K562 (cell line): ENCODE measurements at regions not wholly inside any gene's neighbourhood (a gene's known extent, or its start where the extent isn't known, plus 50 kb on each side); places are given as distances from the start of the nearest gene placed in this dataset.
"Not testable (repeated sequence)": the region's sequence is repeated elsewhere in the genome, so short reads cannot be mapped to it uniquely, and the experiment has no call there.

Experiments
- ATAC-seq: fragments of 200-7000 bp; cut with Tn5 transposase; 3 replicates; pipeline ENCODE4 v1.9.1; 2020; ENCODE audit warnings: moderate library complexity
- BruUV-seq: library from RNA; stranded (reverse); fragments of 400-500 nt; replicated peaks from 2 replicates; lab custom pipeline; 2021; lab: Mats Ljungman, UMichigan
- CTCF ChIA-PET: fragments of 300-600 bp; formaldehyde crosslinking; extraction: SDS; loops from one replicate; lab custom pipeline; 2021; ENCODE audit warnings: low intra/inter-chr PET ratio; lab: Yijun Ruan, JAX
- POLR2A ChIA-PET: fragments of 300-600, 350-650 bp; sonication (Branson Sonifier 250); formaldehyde crosslinking; extraction: SDS; loops from one replicate; lab custom pipeline; 2021; ENCODE audit warnings: antibody characterized with exemption, inconsistent platforms; lab: Yijun Ruan, JAX
- DNase-seq, 4 experiments: peaks; one replicate each; pipeline versions ENCODE4 v3.0.0 to v3.0.0-alpha.2; 2011 to 2018; ENCODE audit warnings: low spot score in 3 of 4, mixed read lengths in 3 of 4; ENCODE audit errors: extremely low read depth in 1 of 4
- FAIRE-seq: peaks from 2 replicates; lab custom pipeline; 2011; peaks lifted over from hg19 to GRCh38; lab: Jason Lieb, UNC
- H2AFZ ChIP-seq: 2 replicates; pipeline ENCODE4 v1.6.0; 2011; ENCODE audit warnings: low read depth, low read length, control low read depth, inconsistent platforms
- H3K27ac ChIP-seq: fragments of 200-600 bp; 3 replicates; pipeline ENCODE4 v1.8.0; 2011; ENCODE audit warnings: low read depth, mild to moderate bottlenecking, control low read depth, inconsistent platforms, low read length, moderate library complexity, mixed read lengths; ENCODE audit errors: extremely low read depth
- H3K27me3 ChIP-seq, 2 experiments: fragments of 300-600 bp in 1 of 2; 2 replicates in 1 of 2; 3 replicates in 1 of 2; pipeline versions ENCODE4 v1.6.0 to v1.8.0; 2011; ENCODE audit warnings: inconsistent platforms in 2 of 2, low read length in 2 of 2, mild to moderate bottlenecking in 1 of 2, mixed read lengths in 1 of 2, moderate library complexity in 1 of 2; ENCODE audit not compliant: control insufficient read depth in 2 of 2, insufficient read depth in 2 of 2
- H3K36me3 ChIP-seq: fragments of 300-600 bp; 3 replicates; pipeline ENCODE4 v1.8.0; 2011; ENCODE audit warnings: mild to moderate bottlenecking, low read length, inconsistent platforms; ENCODE audit not compliant: control insufficient read depth, insufficient read depth
- H3K4me1 ChIP-seq, 2 experiments: fragments of 200-600 bp in 1 of 2; replicated peaks in 1 of 2; 2 replicates in 1 of 2; 3 replicates in 1 of 2; pipeline versions ENCODE4 v1.5.1 to v1.8.0; 2011; ENCODE audit warnings: inconsistent platforms in 2 of 2, low read length in 2 of 2, mild to moderate bottlenecking in 1 of 2, mixed read lengths in 1 of 2, moderate library complexity in 1 of 2; ENCODE audit not compliant: control insufficient read depth in 2 of 2, insufficient read depth in 2 of 2
- H3K4me2 ChIP-seq: 2 replicates; pipeline ENCODE4 v1.6.1; 2011; ENCODE audit warnings: low read length, control low read depth, inconsistent platforms, mixed read lengths; ENCODE audit not compliant: insufficient read depth
- H3K4me3 ChIP-seq: fragments of 200-600 bp; sonication (generic), shearing (Covaris generic); 2 replicates; pipeline ENCODE4 v1.5.1; 2016; ENCODE audit warnings: control low read depth, inconsistent platforms
- H3K79me2 ChIP-seq: fragments of 200-600 bp; 3 replicates; pipeline ENCODE4 v1.8.0; 2011; ENCODE audit warnings: low read length, inconsistent platforms; ENCODE audit not compliant: control insufficient read depth, insufficient read depth
- H3K9ac ChIP-seq, 2 experiments: 2 replicates each; pipeline versions ENCODE4 v1.6.0 to v1.6.1; 2011; ENCODE audit warnings: low read depth in 2 of 2, low read length in 2 of 2, control low read depth in 1 of 2, inconsistent platforms in 1 of 2, mild to moderate bottlenecking in 1 of 2, mixed read lengths in 1 of 2; ENCODE audit not compliant: insufficient read depth in 1 of 2
- H3K9me1 ChIP-seq: one replicate; pipeline ENCODE4 v1.6.0; 2011; ENCODE audit warnings: inconsistent platforms, mild to moderate bottlenecking, low read length, moderate library complexity; ENCODE audit not compliant: control insufficient read depth, insufficient read depth
- H3K9me3 ChIP-seq: replicated peaks from 2 replicates; pipeline ENCODE4 v1.5.1; 2011; ENCODE audit warnings: low read depth, low read length, inconsistent platforms; ENCODE audit not compliant: control insufficient read depth, insufficient read depth
- H4K20me1 ChIP-seq: replicated peaks from 2 replicates; pipeline ENCODE4 v1.6.1; 2011; ENCODE audit warnings: low read length, inconsistent platforms, mixed read lengths; ENCODE audit not compliant: control insufficient read depth, insufficient read depth
- HNRNPUL1 ChIP-seq: fragments of 200-400 bp; formaldehyde crosslinking; IDR thresholded peaks from 2 replicates; pipeline ENCODE4 v1.6.1; 2017; ENCODE audit warnings: low read length
- MAFG ChIP-seq: fragments of 450-650 bp; conservative IDR thresholded peaks from 2 replicates; pipeline ENCODE4 v1.6.1; 2016; ENCODE audit warnings: missing genetic modification characterization, missing compliant biosample characterization
- MLX ChIP-seq, 2 experiments: fragments of 450-650 bp in 1 of 2; sonication (generic) in 1 of 2; formaldehyde crosslinking; conservative IDR thresholded peaks; 2 replicates each; pipeline versions ENCODE4 v1.4.0 to v1.8.1; 2020 to 2022; ENCODE audit warnings: mild to moderate bottlenecking in 1 of 2, missing genetic modification reagents in 1 of 2
- NCOA1 ChIP-seq: fragments of 450-650 bp; IDR thresholded peaks from 2 replicates; pipeline ENCODE4 v1.6.1; 2016; ENCODE audit warnings: low read depth
- NR2F6 ChIP-seq: fragments of 450-650 bp; formaldehyde crosslinking; IDR thresholded peaks from 2 replicates; pipeline ENCODE4 v1.4.0; 2020; ENCODE audit warnings: mild to moderate bottlenecking
- WHSC1 ChIP-seq: IDR thresholded peaks from one replicate; pipeline ENCODE4 v1.6.1; 2012; ENCODE audit warnings: low read length, control low read depth, inconsistent platforms
- ZBED1 ChIP-seq: IDR thresholded peaks from 2 replicates; pipeline ENCODE4 v1.6.1; 2014
- ZBTB17 ChIP-seq: fragments of 450-650 bp; formaldehyde crosslinking; IDR thresholded peaks from 2 replicates; pipeline ENCODE4 v1.4.0; 2020; ENCODE audit warnings: mild to moderate bottlenecking
- ZNF224 ChIP-seq: sonication (generic); formaldehyde crosslinking; IDR thresholded peaks from 2 replicates; pipeline ENCODE4 v1.8.0; 2022; ENCODE audit warnings: mild to moderate bottlenecking, missing genetic modification reagents
- WGBS: fragments of 100-300 bp; shearing (Covaris generic); methylation state at CpG from one replicate; pipeline ENCODE4 v1.1.6; 2016; ENCODE audit warnings: low coverage, mixed read lengths; ENCODE audit not compliant: insufficient coverage; ENCODE audit errors: missing lambda C conversion rate; 5-methylcytosine and 5-hydroxymethylcytosine counted together
- in situ Hi-C: fragments of 300-500 bp; cut with MboI; formaldehyde crosslinking; loops from 4 replicates; pipeline ENCODE4 v1.15.0; 2018; ENCODE audit warnings: inconsistent platforms, mixed read lengths
- intact Hi-C: fragments of 100-400 bp; cut with micrococcal nuclease; formaldehyde crosslinking; loops from 2 replicates; pipeline ENCODE4 v1.14.2; 2022

GRCh38 chr5:21419383-21419782 is 1431.4 kb upstream of the CDH18 start (continued):
- no peak for TF ChIP-seq MLX (CRISPR knock-in tag; conservative IDR thresholded peaks at IDR 0.05)

- POLR2A ChIA-PET, H3K36me3 ChIP-seq, BruUV-seq, FAIRE-seq, H3K9ac ChIP-seq, H3K27me3 ChIP-seq, H3K4me2 ChIP-seq, intact Hi-C loops, H3K9me1 ChIP-seq, H3K4me1 ChIP-seq, H2AFZ ChIP-seq, ATAC-seq, DNase-seq, H3K9me3 ChIP-seq, H3K4me3 ChIP-seq, H3K27ac ChIP-seq, H4K20me1 ChIP-seq, in situ Hi-C loops, CTCF ChIA-PET, H3K79me2 ChIP-seq: not testable (repeated sequence)
These were observed 1414.1 kb upstream of the CDH18 start for GRCh38 chr5:21402089-21402488.

- ATAC-seq (no peak), FAIRE-seq (no peak), DNase-seq (no peak)
- Histone ChIP-seq H3K4me1 (no peaks in the 10 kb centered on the region), H3K27ac (no peak overlapping the region), H3K9me1 (no peaks in the 10 kb centered on the region), H3K4me2 (no peak overlapping the region), H4K20me1 (no peaks in the 10 kb centered on the region), H3K27me3 (no peaks in the 10 kb centered on the region), H3K36me3 (no peaks in the 10 kb centered on the region), H2AFZ (no peak overlapping the region), H3K79me2 (no peaks in the 10 kb centered on the region), H3K9ac (no peak overlapping the region), H3K4me3 (no peak overlapping the region), H3K9me3 (0 out of 2 replicates have a peak, but pooled peaks cover 3% of the 10 kb centered on the region)
- intact Hi-C loops: no loop called here
- CTCF ChIA-PET: no interaction called here
- in situ Hi-C loops: no loop called here
- POLR2A ChIA-PET: interaction anchor here (0.7 kb wide), 1 partner anchor 269 kb away, joined by 3 read pairs; no protein-coding TSS in a partner anchor
- no TSS peak for BruUV-seq
- TF ChIP-seq NR2F6 (CRISPR knock-in tag): no peak
- TF ChIP-seq ZNF224 (CRISPR knock-in tag): no peak
- no peak for TF ChIP-seq WHSC1
- no peak for TF ChIP-seq ZBTB17
- no peak for TF ChIP-seq NCOA1
- no peak for TF ChIP-seq ZBED1
- no peak for TF ChIP-seq HNRNPUL1
- no peak for TF ChIP-seq MAFG
- WGBS: 5% methylated on average over 3 of the region's 3 CpGs
These were observed 1410.5 kb upstream of the CDH18 start for GRCh38 chr5:21398511-21398910.
